ENCODE measurements at regions not wholly inside any gene's neighbourhood (a gene's known extent, or its start where the extent isn't known, plus 50 kb on each side); places are given as distances from the start of the nearest gene placed in this dataset.

- no peak overlapping the region for H3K27ac ChIP-seq (ENCODE audit: low read depth)
- Mint-ChIP-seq H3K9me3 (peaks cover 2% of the 10 kb centered on the region; the same call in 1 of the 3 replicates), H3K4me3 (no peak overlapping the region), H3K27ac (no peak overlapping the region), H3K4me1 (peaks cover 6% of the 10 kb centered on the region; the same call in 1 of the 3 replicates), H3K27me3 (ENCODE audit: insufficient read depth, low read depth, poor library complexity) (peaks cover 16% of the 10 kb centered on the region), H3K36me3 (ENCODE audit: low read depth) (no peaks in the 10 kb centered on the region; the same call in 2 of the 3 replicates)
- 0 out of 2 replicates have a peak, but pooled peaks cover 3% of the 10 kb centered on the region for H3K4me1 ChIP-seq (ENCODE audit: insufficient read depth)
- DNase-seq (ENCODE audit: low spot score) (no peak), ATAC-seq (no peak)
- H3K9me2 ChIP-seq (ENCODE audit: insufficient read depth) = 0 out of 2 replicates have a peak, but pooled peaks cover 3% of the 10 kb centered on the region
- no peak overlapping the region for H3K4me2 ChIP-seq
- H3K36me3 ChIP-seq (ENCODE audit: insufficient read depth) = no peaks in the 10 kb centered on the region
- H4K20me1 ChIP-seq (replicated peaks; ENCODE audit: insufficient read depth) = no peaks in the 10 kb centered on the region
- H3K79me2 ChIP-seq (replicated peaks; ENCODE audit: insufficient read depth) = no peaks in the 10 kb centered on the region
- H3K27me3 ChIP-seq (ENCODE audit: insufficient read depth) = no peaks in the 10 kb centered on the region
- no peak overlapping the region for H2AFZ ChIP-seq
- no peaks in the 10 kb centered on the region for H3F3A ChIP-seq (replicated peaks; ENCODE audit: low read depth)
- no peak overlapping the region for H3K4me3 ChIP-seq
- TF ChIP-seq STAT1 (IDR thresholded peaks at IDR 0.05; ENCODE audit: unreplicated experiment) = no peak
- no peak for TF ChIP-seq ZNF462 (CRISPR knock-in tag; IDR thresholded peaks at IDR 0.05)
- TF ChIP-seq CREB1 (CRISPR knock-in tag; IDR thresholded peaks at IDR 0.05; ENCODE audit: low read depth) = no peak
- TF ChIP-seq EZH2 (IDR thresholded peaks at IDR 0.05; ENCODE audit: low read depth, unreplicated experiment) = no peak
- no peak for TF ChIP-seq REST (IDR thresholded peaks at IDR 0.05; ENCODE audit: unreplicated experiment)
- TF ChIP-seq ETS1 (IDR thresholded peaks at IDR 0.05) = no peak
- TF ChIP-seq CTCF (conservative IDR thresholded peaks at IDR 0.05; ENCODE audit: low read depth in 2 of 2) = no peak
- no peak for TF ChIP-seq ZNF114 (CRISPR knock-in tag; IDR thresholded peaks at IDR 0.05)
- no peak for TF ChIP-seq POLR2AphosphoS5 (IDR thresholded peaks at IDR 0.05; ENCODE audit: low read depth)
- no peak for TF ChIP-seq JUNB (IDR thresholded peaks at IDR 0.05; ENCODE audit: unreplicated experiment)
- TF ChIP-seq EZH2phosphoT487 (IDR thresholded peaks at IDR 0.05; ENCODE audit: unreplicated experiment) = no peak
- no peak for TF ChIP-seq ZNF331 (CRISPR knock-in tag; IDR thresholded peaks at IDR 0.05; ENCODE audit: low read depth)
- TF ChIP-seq NANOG (IDR thresholded peaks at IDR 0.05; ENCODE audit: borderline replicate concordance) = no peak
Measured at GRCh38 chr14:96682401-96682800, 114.8 kb upstream of the VRK1 start.

Measured in GM23338 (cell line).